Cardiac muscle cell (in vitro differentiated cells and primary cell): ENCODE measurements at regions not wholly inside any gene's neighbourhood (a gene's known extent, or its start where the extent isn't known, plus 50 kb on each side); places are given as distances from the start of the nearest gene placed in this dataset.

Source experiments
- DNase-seq, 2 donors: peaks; one replicate each; pipeline versions ENCODE4 v3.0.0 to v3.0.0-alpha.2; 2010 to 2017; ENCODE audit warnings: low read depth in 1 of 2, low spot score in 1 of 2
- H3K27ac ChIP-seq: fragments of 200-600 bp; sonication (generic); 2 replicates; pipeline ENCODE4 v1.5.1; 2016
- H3K27me3 ChIP-seq: fragments of 200-600 bp; sonication (generic); 2 replicates; pipeline ENCODE4 v1.6.0; 2016; ENCODE audit warnings: control low read depth
- H3K36me3 ChIP-seq: fragments of 200-600 bp; sonication (generic); 2 replicates; pipeline ENCODE4 v1.5.1; 2016; ENCODE audit warnings: control low read depth
- H3K4me1 ChIP-seq: fragments of 200-600 bp; sonication (generic); 2 replicates; pipeline ENCODE4 v1.8.1; 2017; ENCODE audit warnings: low read depth, mild to moderate bottlenecking, mixed run types
- H3K4me3 ChIP-seq: fragments of 200-600 bp; sonication (generic); 2 replicates; pipeline ENCODE4 v1.5.1; 2016; ENCODE audit warnings: mild to moderate bottlenecking
- H3K9me3 ChIP-seq: fragments of 200-600 bp; sonication (generic); 2 replicates; pipeline ENCODE4 v1.5.1; 2017; ENCODE audit warnings: low read depth, mild to moderate bottlenecking, control low read depth
- CTCF ChIP-seq: IDR thresholded peaks from 2 replicates; pipeline ENCODE4 v1.5.1; 2012; ENCODE audit warnings: low read depth, mild to moderate bottlenecking, low read length

- no peak for DNase-seq
Measured at GRCh38 chr16:86239381-86239780, 270.9 kb upstream of the FOXF1 start.

DNA sequence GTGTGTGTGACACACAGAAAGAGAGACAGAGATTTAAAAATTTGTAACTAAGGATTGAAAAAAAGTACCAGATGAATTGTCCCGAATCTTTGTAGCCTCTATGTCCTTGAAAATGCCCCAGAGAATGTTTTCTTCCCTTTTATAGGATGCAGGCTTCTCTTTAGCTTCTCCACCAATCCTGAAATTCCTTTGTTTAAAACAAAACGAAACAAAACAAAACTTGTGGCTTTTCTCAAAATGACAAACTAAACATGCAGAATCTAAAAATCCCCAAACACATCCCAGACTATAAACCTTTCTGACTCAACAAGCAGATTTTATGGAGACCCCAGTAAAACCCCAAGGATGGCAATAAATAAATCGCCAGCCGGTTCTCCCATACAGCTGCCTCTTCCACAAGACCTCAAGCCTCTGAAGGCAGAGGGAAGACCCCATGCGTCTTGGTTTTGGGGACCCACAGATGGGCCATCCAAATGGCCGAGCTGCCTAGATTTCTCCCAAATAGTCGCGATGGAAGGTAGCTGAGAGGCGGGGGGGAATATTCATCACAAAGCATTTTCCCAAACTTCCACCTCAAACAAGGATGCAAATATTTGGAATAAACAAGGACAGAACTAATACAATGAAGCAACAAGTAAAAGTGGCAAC, 269.5 kb upstream of the FOXF1 start:
- no peaks in the 10 kb centered on the region for H3K36me3 ChIP-seq
- no peaks in the 10 kb centered on the region for H3K9me3 ChIP-seq
- H3K27me3 ChIP-seq = no peaks in the 10 kb centered on the region
- DNase-seq = no peak
- no peaks in the 10 kb centered on the region for H3K4me1 ChIP-seq
- TF ChIP-seq CTCF = no peak
- H3K4me3 ChIP-seq = no peak overlapping the region
- H3K27ac ChIP-seq = no peak overlapping the region

More at GRCh38 chr16:86239381-86239780, 270.9 kb upstream of the FOXF1 start:
- TF ChIP-seq CTCF = no peak
- Histone ChIP-seq H3K9me3 (no peaks in the 10 kb centered on the region), H3K27ac (no peak overlapping the region), H3K36me3 (no peaks in the 10 kb centered on the region), H3K4me1 (no peaks in the 10 kb centered on the region), H3K27me3 (no peaks in the 10 kb centered on the region), H3K4me3 (no peak overlapping the region)

DNA sequence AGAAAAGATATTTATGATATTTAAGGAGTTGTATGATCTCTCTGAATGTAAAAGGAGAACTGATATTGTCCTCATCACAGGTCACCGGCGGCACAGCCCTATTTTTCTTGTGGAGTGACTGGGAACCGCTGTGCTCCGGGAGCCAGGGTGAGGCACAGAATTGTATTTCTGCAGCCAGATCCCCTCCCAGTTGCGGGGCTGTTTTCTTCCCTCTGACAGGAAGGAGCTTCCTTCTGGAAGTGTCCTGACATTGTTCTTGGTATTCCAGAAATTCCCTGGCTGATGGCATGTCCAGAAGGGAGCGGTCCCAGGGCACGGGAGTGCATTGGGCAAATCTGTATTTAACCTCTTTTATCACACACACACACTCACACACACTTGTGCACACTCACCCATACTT, 268.6 kb upstream of the FOXF1 start:
- no peaks in the 10 kb centered on the region for H3K4me1 ChIP-seq
- no peaks in the 10 kb centered on the region for H3K27me3 ChIP-seq
- no peak overlapping the region for H3K4me3 ChIP-seq
- H3K27ac ChIP-seq = no peak overlapping the region
- no peak for DNase-seq
- TF ChIP-seq CTCF = no peak
- no peaks in the 10 kb centered on the region for H3K9me3 ChIP-seq
- H3K36me3 ChIP-seq = no peaks in the 10 kb centered on the region

DNA sequence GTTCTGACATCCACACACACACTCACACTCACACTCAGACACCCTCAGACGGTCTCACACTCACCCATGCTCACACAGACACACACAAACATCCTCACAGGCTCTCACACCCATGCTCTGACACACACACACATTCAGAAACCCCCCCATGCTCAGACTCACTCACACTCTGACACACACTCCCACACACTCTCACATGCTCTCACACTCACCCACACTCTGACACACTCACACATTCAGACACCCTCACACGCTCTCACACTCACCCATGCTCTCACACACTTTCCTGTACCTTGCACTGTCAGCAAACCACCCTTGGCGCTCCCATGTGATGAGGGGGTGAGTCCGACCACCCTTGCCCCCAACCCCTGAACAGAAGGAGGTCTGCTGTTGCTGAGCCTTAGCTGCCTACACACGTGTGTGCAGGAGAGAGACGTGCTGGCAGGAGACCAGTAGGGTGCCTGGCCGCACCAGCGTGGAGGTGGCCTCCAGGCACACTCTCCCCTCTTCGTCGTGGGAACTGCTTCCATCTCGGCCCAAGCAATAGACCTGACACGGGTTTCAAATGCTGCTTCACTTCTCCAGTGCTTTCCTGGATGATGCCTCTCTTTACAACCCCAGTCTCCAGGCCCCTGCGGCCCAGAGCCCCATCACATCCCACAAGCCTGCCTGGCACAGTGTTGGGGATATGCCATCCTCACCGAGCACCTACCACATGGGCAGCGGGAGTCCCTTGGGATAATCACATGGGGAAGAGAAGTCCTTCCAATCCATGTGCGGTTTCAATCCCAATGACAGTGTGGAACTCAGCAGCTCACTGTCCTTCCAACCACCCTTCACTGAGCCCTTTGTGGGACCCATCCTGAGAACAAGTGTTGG, 267.8 kb upstream of the FOXF1 start:
- TF ChIP-seq CTCF = no peak
- no peaks in the 10 kb centered on the region for H3K4me1 ChIP-seq
- H3K4me3 ChIP-seq = no peak overlapping the region
- no peaks in the 10 kb centered on the region for H3K27me3 ChIP-seq
- H3K9me3 ChIP-seq = no peaks in the 10 kb centered on the region
- no peak for DNase-seq
- no peaks in the 10 kb centered on the region for H3K36me3 ChIP-seq
- no peak overlapping the region for H3K27ac ChIP-seq

GRCh38 chr16:86243123-86243473, 267.2 kb upstream of the FOXF1 start:
- DNase-seq = no peak
- Histone ChIP-seq H3K27ac (no peak overlapping the region), H3K36me3 (no peaks in the 10 kb centered on the region), H3K27me3 (no peaks in the 10 kb centered on the region), H3K4me1 (no peaks in the 10 kb centered on the region), H3K4me3 (no peak overlapping the region), H3K9me3 (no peaks in the 10 kb centered on the region)
- TF ChIP-seq CTCF = no peak
